Common myeloid progenitor, CD34-positive (primary cell): ENCODE measurements at regions not wholly inside any gene's neighbourhood (a gene's known extent, or its start where the extent isn't known, plus 50 kb on each side); places are given as distances from the start of the nearest gene placed in this dataset.

ENCODE experiments used
- CTCF ChIA-PET: fragments of 350-600 bp; sonication (Branson Sonifier 250); formaldehyde crosslinking; loops from one replicate; lab custom pipeline; 2021; ENCODE audit warnings: antibody characterized with exemption; lab: Charles Lee
- POLR2A ChIA-PET: fragments of 350-600 bp; sonication (Branson Sonifier 250); formaldehyde crosslinking; loops from one replicate; lab custom pipeline; 2021; ENCODE audit warnings: antibody characterized with exemption; lab: Charles Lee
- DNase-seq, 3 donors: peaks; one replicate each; pipeline versions ENCODE4 v3.0.0 to v3.0.0-alpha.2; 2013
- H3K27ac ChIP-seq, 2 experiments: 1 replicate in 1 of 2; 2 replicates in 1 of 2; pipeline ENCODE4 v1.7.0; 2013; ENCODE audit warnings: inconsistent platforms in 2 of 2, low read length in 2 of 2, mild to moderate bottlenecking in 2 of 2, low read depth in 1 of 2, moderate library complexity in 1 of 2; ENCODE audit not compliant: severe bottlenecking in 2 of 2, insufficient read depth in 1 of 2, poor library complexity in 1 of 2
- H3K27me3 ChIP-seq, 5 experiments: replicated peaks in 2 of 5; 1 replicate in 3 of 5; 2 replicates in 2 of 5; pipeline versions ENCODE4 v1.6.1 to v1.7.0; 2013; ENCODE audit warnings: low read length in 4 of 5, mild to moderate bottlenecking in 2 of 5, moderate library complexity in 2 of 5, inconsistent platforms in 1 of 5; ENCODE audit not compliant: insufficient read depth in 5 of 5, control insufficient read depth in 4 of 5
- H3K36me3 ChIP-seq, 4 experiments: 1 replicate in 2 of 4; 2 replicates in 2 of 4; pipeline versions ENCODE4 v1.6.1 to v1.7.0; 2013; ENCODE audit warnings: low read length in 3 of 4, control low read depth in 1 of 4, mild to moderate bottlenecking in 1 of 4; ENCODE audit not compliant: control insufficient read depth in 4 of 4, insufficient read depth in 4 of 4
- H3K4me1 ChIP-seq, 4 experiments: 1 replicate in 3 of 4; 2 replicates in 1 of 4; pipeline versions ENCODE4 v1.6.1 to v1.7.1; 2013; ENCODE audit warnings: low read length in 3 of 4, mild to moderate bottlenecking in 3 of 4, control low read depth in 1 of 4, inconsistent platforms in 1 of 4, moderate library complexity in 1 of 4; ENCODE audit not compliant: control insufficient read depth in 4 of 4, insufficient read depth in 4 of 4; ENCODE audit errors: control extremely low read depth in 1 of 4
- H3K4me3 ChIP-seq, 7 experiments: 1 replicate in 4 of 7; 2 replicates in 3 of 7; pipeline versions ENCODE4 v1.5.1 to v1.7.0; 2013; ENCODE audit warnings: mild to moderate bottlenecking in 7 of 7, low read length in 6 of 7, moderate library complexity in 6 of 7, inconsistent platforms in 2 of 7, low read depth in 2 of 7, control low read depth in 1 of 7; ENCODE audit not compliant: insufficient read depth in 4 of 7, control insufficient read depth in 1 of 7; ENCODE audit errors: extremely low read depth in 1 of 7
- H3K9me3 ChIP-seq, 5 experiments: 1 replicate in 4 of 5; 2 replicates in 1 of 5; pipeline versions ENCODE4 v1.6.1 to v1.7.1; 2013; ENCODE audit warnings: low read length in 4 of 5, mild to moderate bottlenecking in 2 of 5, inconsistent platforms in 1 of 5, low read depth in 1 of 5, moderate library complexity in 1 of 5; ENCODE audit not compliant: control insufficient read depth in 4 of 5, insufficient read depth in 2 of 5; ENCODE audit errors: control extremely low read depth in 1 of 5
- WGBS: methylation state at CpG from one replicate; pipeline ENCODE4 v1.1.5; 2013; ENCODE audit not compliant: insufficient coverage; 5-methylcytosine and 5-hydroxymethylcytosine counted together

GRCh38 chr7:37796138-37796775 is 52.1 kb upstream of the NME8 start:
- H3K27ac ChIP-seq = no peak overlapping the region
- no peak overlapping the region for H3K4me3 ChIP-seq
- no peak for DNase-seq
- ChIA-PET POLR2A (no interaction called here), CTCF (interaction anchor here (0.7 kb wide), 1 partner anchor 1874 kb away, joined by 3 read pairs; no protein-coding TSS in a partner anchor)
- WGBS = 100% methylated on average over 2 of the region's 6 CpGs
- peaks cover 0 to 4% (median 0%) of the 10 kb centered on the region in 5 experiments for H3K9me3 ChIP-seq
- no peaks in the 10 kb centered on the region for H3K4me1 ChIP-seq
- H3K27me3 ChIP-seq = no peaks in the 10 kb centered on the region
- peaks cover 0 to 4% (median 0%) of the 10 kb centered on the region in 4 experiments for H3K36me3 ChIP-seq
